PC-3 (cell line): ENCODE measurements at regions not wholly inside any gene's neighbourhood (a gene's known extent, or its start where the extent isn't known, plus 50 kb on each side); places are given as distances from the start of the nearest gene placed in this dataset.

Experiments
- ATAC-seq: fragments of 200-7000 bp; cut with Tn5 transposase; 2 replicates; pipeline ENCODE4 v1.9.1; 2020; ENCODE audit warnings: mild to moderate bottlenecking, moderate library complexity
- BruUV-seq: library from RNA; stranded (reverse); fragments of 400-500 nt; replicated peaks from 2 replicates; lab custom pipeline; 2021; lab: Mats Ljungman, UMichigan
- CTCF ChIA-PET: fragments of 300-600 bp; sonication (Branson Sonifier 250); formaldehyde crosslinking; loops from one replicate; lab custom pipeline; 2022; ENCODE audit warnings: antibody characterized with exemption; lab: Charles Lee
- POLR2A ChIA-PET: fragments of 300-600 bp; sonication (Branson Sonifier 250); formaldehyde crosslinking; loops from one replicate; lab custom pipeline; 2022; ENCODE audit warnings: antibody characterized with exemption; ENCODE audit not compliant: unreplicated experiment; lab: Charles Lee
- DNase-seq: peaks from one replicate; pipeline ENCODE4 v3.0.0-alpha.2; 2015
- H2AFZ ChIP-seq: fragments of 300-600 bp; sonication (generic); 2 replicates; pipeline ENCODE4 v1.6.0; 2016; ENCODE audit warnings: antibody characterized with exemption, low read length
- H3F3A ChIP-seq: fragments of 300-600 bp; sonication (generic); one replicate; pipeline ENCODE4 v1.6.0; 2017; ENCODE audit warnings: antibody characterized with exemption, low read length, control low read depth, mild to moderate bottlenecking; ENCODE audit not compliant: unreplicated experiment
- H3K27ac ChIP-seq: fragments of 300-600 bp; sonication (generic); 2 replicates; pipeline ENCODE4 v1.5.1; 2016; ENCODE audit warnings: mild to moderate bottlenecking, low read length
- H3K27me3 ChIP-seq: fragments of 300-600 bp; sonication (generic); 2 replicates; pipeline ENCODE4 v1.6.1; 2016; ENCODE audit warnings: low read length, mixed read lengths
- H3K36me3 ChIP-seq: fragments of 300-600 bp; sonication (generic); 2 replicates; pipeline ENCODE4 v1.6.1; 2016; ENCODE audit warnings: low read depth, mixed run types, low read length, mixed read lengths
- H3K4me1 ChIP-seq: fragments of 300-600 bp; sonication (generic); 2 replicates; pipeline ENCODE4 v1.5.1; 2016; ENCODE audit warnings: low read length; ENCODE audit not compliant: insufficient read depth
- H3K4me2 ChIP-seq: fragments of 300-600 bp; sonication (generic); 2 replicates; pipeline ENCODE4 v1.6.0; 2016; ENCODE audit warnings: low read length
- H3K4me3 ChIP-seq: fragments of 300-600 bp; sonication (generic); 2 replicates; pipeline ENCODE4 v1.5.1; 2016; ENCODE audit warnings: mild to moderate bottlenecking, low read length, mixed read lengths
- H3K79me2 ChIP-seq: fragments of 300-600 bp; sonication (generic); 2 replicates; pipeline ENCODE4 v1.6.1; 2017; ENCODE audit warnings: low read length, mixed read lengths
- H3K9ac ChIP-seq: fragments of 300-600 bp; sonication (generic); 2 replicates; pipeline ENCODE4 v1.6.0; 2016; ENCODE audit warnings: mild to moderate bottlenecking, low read length
- H3K9me2 ChIP-seq: fragments of 300-600 bp; sonication (generic); replicated peaks from 2 replicates; pipeline ENCODE4 v1.6.1; 2016; ENCODE audit warnings: mixed run types, low read length, mixed read lengths
- H3K9me3 ChIP-seq: fragments of 300-600 bp; sonication (generic); 2 replicates; pipeline ENCODE4 v1.6.1; 2016; ENCODE audit warnings: low read length, mixed read lengths
- H4K20me1 ChIP-seq: fragments of 300-600 bp; sonication (generic); 2 replicates; pipeline ENCODE4 v1.6.1; 2016; ENCODE audit warnings: low read length, mixed read lengths
- EZH2 ChIP-seq: fragments of 300-600 bp; sonication (generic); IDR thresholded peaks from one replicate; pipeline ENCODE4 v1.6.1; 2017; ENCODE audit warnings: antibody characterized with exemption, mild to moderate bottlenecking, low read length; ENCODE audit not compliant: unreplicated experiment
- EZH2phosphoT487 ChIP-seq: fragments of 300-600 bp; sonication (generic); IDR thresholded peaks from 2 replicates; pipeline ENCODE4 v1.6.1; 2018; ENCODE audit warnings: mild to moderate bottlenecking, antibody characterized with exemption, low read length, borderline replicate concordance
- intact Hi-C: fragments of 100-400 bp; cut with micrococcal nuclease; formaldehyde crosslinking; loops from 2 replicates; pipeline ENCODE4 v1.9.0; 2023
- TF ChIP-seq, protein P1 (sequence below): fragments of 300-600 bp; sonication (generic); conservative IDR thresholded peaks from 2 replicates; pipeline ENCODE4 v1.5.1; 2017; ENCODE audit warnings: antibody characterized with exemption, low read depth, mild to moderate bottlenecking, low read length

GRCh38 chr2:160634436-160634835 lies 140.8 kb upstream of the RBMS1 start:
- Histone ChIP-seq H3K9ac (no peak overlapping the region), H3K4me1 (no peaks in the 10 kb centered on the region), H3K27ac (no peak overlapping the region), H3K9me3 (peaks cover 3% of the 10 kb centered on the region; the same call in 1 of the 2 replicates), H2AFZ (no peak overlapping the region), H3F3A (no peaks in the 10 kb centered on the region), H4K20me1 (no peaks in the 10 kb centered on the region), H3K4me2 (no peak overlapping the region), H3K36me3 (peaks cover 3% of the 10 kb centered on the region; the same call in 1 of the 2 replicates), H3K9me2 (no peaks in the 10 kb centered on the region), H3K27me3 (no peaks in the 10 kb centered on the region), H3K79me2 (no peaks in the 10 kb centered on the region), H3K4me3 (no peak overlapping the region)
- CTCF ChIA-PET = no interaction called here
- DNase-seq (no peak), ATAC-seq (no peak)
- BruUV-seq = no TSS peak
- POLR2A ChIA-PET = no interaction called here
- intact Hi-C loops = no loop called here
- TF ChIP-seq EZH2 = no peak
- no peak for TF ChIP-seq EZH2phosphoT487
- TF ChIP-seq, protein P1, sequence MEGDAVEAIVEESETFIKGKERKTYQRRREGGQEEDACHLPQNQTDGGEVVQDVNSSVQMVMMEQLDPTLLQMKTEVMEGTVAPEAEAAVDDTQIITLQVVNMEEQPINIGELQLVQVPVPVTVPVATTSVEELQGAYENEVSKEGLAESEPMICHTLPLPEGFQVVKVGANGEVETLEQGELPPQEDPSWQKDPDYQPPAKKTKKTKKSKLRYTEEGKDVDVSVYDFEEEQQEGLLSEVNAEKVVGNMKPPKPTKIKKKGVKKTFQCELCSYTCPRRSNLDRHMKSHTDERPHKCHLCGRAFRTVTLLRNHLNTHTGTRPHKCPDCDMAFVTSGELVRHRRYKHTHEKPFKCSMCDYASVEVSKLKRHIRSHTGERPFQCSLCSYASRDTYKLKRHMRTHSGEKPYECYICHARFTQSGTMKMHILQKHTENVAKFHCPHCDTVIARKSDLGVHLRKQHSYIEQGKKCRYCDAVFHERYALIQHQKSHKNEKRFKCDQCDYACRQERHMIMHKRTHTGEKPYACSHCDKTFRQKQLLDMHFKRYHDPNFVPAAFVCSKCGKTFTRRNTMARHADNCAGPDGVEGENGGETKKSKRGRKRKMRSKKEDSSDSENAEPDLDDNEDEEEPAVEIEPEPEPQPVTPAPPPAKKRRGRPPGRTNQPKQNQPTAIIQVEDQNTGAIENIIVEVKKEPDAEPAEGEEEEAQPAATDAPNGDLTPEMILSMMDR = no peak

DNA sequence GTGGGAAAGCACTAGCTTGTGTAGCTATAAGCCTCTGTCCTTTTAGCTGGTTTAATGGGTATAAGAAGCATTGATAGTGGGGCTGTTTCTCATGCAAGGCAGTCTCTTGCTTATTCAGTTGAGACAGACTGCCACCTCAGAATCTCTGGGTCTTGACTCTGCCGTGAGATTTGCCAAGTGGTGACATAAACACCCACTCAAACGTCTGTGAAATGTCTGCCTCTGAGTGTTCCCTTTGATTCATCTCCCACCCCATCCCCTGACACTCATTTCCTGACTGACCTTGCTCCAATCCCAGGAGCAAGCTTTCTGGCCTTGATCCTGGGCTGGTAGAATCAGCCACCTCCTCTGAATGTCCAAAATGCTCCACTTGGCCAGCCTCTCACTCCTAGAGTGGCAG lies 141.9 kb upstream of the RBMS1 start:
- no peak for TF ChIP-seq EZH2
- TF ChIP-seq EZH2phosphoT487 = no peak
- TF ChIP-seq, protein P1 = no peak
- no peak; the same call in 1 of the 2 replicates for ATAC-seq
- no peaks in the 10 kb centered on the region for H3F3A ChIP-seq
- no TSS peak for BruUV-seq
- POLR2A ChIA-PET = no interaction called here
- H2AFZ ChIP-seq = peak overlapping the region; percentile 33; the same call in 1 of the 2 replicates
- H3K79me2 ChIP-seq = no peaks in the 10 kb centered on the region
- H3K9ac ChIP-seq = no peak overlapping the region
- H3K27me3 ChIP-seq = no peaks in the 10 kb centered on the region
- intact Hi-C loops = no loop called here
- no peaks in the 10 kb centered on the region for H3K9me2 ChIP-seq
- no peaks in the 10 kb centered on the region for H4K20me1 ChIP-seq
- no peak for DNase-seq
- 0 out of 2 replicates have a peak overlapping the region, but pooled peaks have one; percentile 8 for H3K4me2 ChIP-seq
- H3K9me3 ChIP-seq = peaks cover 8% of the 10 kb centered on the region; the same call in 1 of the 2 replicates
- no peak overlapping the region for H3K27ac ChIP-seq
- CTCF ChIA-PET = interaction anchor here (0.6 kb wide), 1 partner anchor 126 kb away, joined by 3 read pairs; no protein-coding TSS in a partner anchor
- H3K36me3 ChIP-seq = peaks cover 6% of the 10 kb centered on the region; the same call in 1 of the 2 replicates
- H3K4me1 ChIP-seq = no peaks in the 10 kb centered on the region
- H3K4me3 ChIP-seq = no peak overlapping the region

DNA sequence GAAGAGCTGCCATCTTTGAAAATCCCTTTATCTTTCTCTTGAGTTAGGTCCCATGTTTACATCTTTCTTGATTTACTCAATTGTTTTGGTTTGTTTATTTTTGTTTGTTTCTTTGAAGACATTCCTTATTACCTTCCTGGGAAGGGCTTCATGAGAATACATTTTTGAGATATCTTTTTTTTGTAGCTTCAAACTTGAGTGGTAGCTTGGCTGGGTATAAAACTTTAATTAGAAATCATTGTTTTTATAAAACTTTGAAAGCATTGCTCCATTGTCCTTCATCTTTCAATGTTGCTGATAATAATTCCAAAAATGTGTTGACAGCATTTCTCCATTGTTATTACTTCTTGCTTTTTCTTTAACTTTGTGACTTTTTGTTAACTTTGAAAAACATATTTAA lies 145.9 kb upstream of the RBMS1 start:
- no TSS peak for BruUV-seq
- Histone ChIP-seq H3K27me3 (no peaks in the 10 kb centered on the region), H3K9me2 (no peaks in the 10 kb centered on the region), H3F3A (no peaks in the 10 kb centered on the region), H3K27ac (no peak overlapping the region), H3K4me2 (no peak overlapping the region), H2AFZ (no peak overlapping the region), H3K4me1 (no peaks in the 10 kb centered on the region), H3K79me2 (no peaks in the 10 kb centered on the region), H3K9me3 (peaks cover 8% of the 10 kb centered on the region; the same call in 1 of the 2 replicates), H3K4me3 (no peak overlapping the region; the same call in 1 of the 2 replicates), H3K9ac (no peak overlapping the region), H3K36me3 (peaks cover 6% of the 10 kb centered on the region; the same call in 1 of the 2 replicates), H4K20me1 (no peaks in the 10 kb centered on the region)
- DNase-seq (no peak), ATAC-seq (no peak)
- ChIA-PET CTCF (no interaction called here), POLR2A (no interaction called here)
- intact Hi-C loops = no loop called here
- TF ChIP-seq EZH2 (no peak), EZH2phosphoT487 (no peak)
- TF ChIP-seq, protein P1 = no peak
